ENCODE measurements at regions not wholly inside any gene's neighbourhood (a gene's known extent, or its start where the extent isn't known, plus 50 kb on each side); places are given as distances from the start of the nearest gene placed in this dataset.

- H3K27me3 Mint-ChIP-seq (ENCODE audit: low read depth) = no peaks in the 10 kb centered on the region
- no peaks in the 10 kb centered on the region for H3K9me3 Mint-ChIP-seq
- H3K4me3 Mint-ChIP-seq = no peak overlapping the region
- no peak for DNase-seq
- ATAC-seq = peak; percentile 53 to 56
- no peaks in the 10 kb centered on the region for H3K36me3 Mint-ChIP-seq (ENCODE audit: insufficient read depth)
- H3K4me1 Mint-ChIP-seq (ENCODE audit: low read depth) = peaks cover 32% of the 10 kb centered on the region
Observed at GRCh38 chr5:68423154-68423811, 207.7 kb downstream of the PIK3R1 start.

GRCh38 chr5:68424799-68425537 is 209.4 kb downstream of the PIK3R1 start:
- no peak overlapping the region for H3K4me3 Mint-ChIP-seq
- DNase-seq = peak; percentile 11

GRCh38 chr5:68426586-68426985 is 211.0 kb downstream of the PIK3R1 start:
- ATAC-seq (no peak), DNase-seq (no peak)
- no peaks in the 10 kb centered on the region for H3K27me3 Mint-ChIP-seq (ENCODE audit: low read depth)
- peaks cover 39% of the 10 kb centered on the region for H3K4me1 Mint-ChIP-seq (ENCODE audit: low read depth)
- H3K4me3 Mint-ChIP-seq = no peak overlapping the region
- no peaks in the 10 kb centered on the region for H3K9me3 Mint-ChIP-seq
- H3K36me3 Mint-ChIP-seq (ENCODE audit: insufficient read depth) = no peaks in the 10 kb centered on the region

More at GRCh38 chr5:68424799-68425537, 209.4 kb downstream of the PIK3R1 start:
- Mint-ChIP-seq H3K9me3 (no peaks in the 10 kb centered on the region), H3K4me1 (ENCODE audit: low read depth) (peaks cover 32% of the 10 kb centered on the region), H3K36me3 (ENCODE audit: insufficient read depth) (no peaks in the 10 kb centered on the region), H3K27me3 (ENCODE audit: low read depth) (no peaks in the 10 kb centered on the region)
- ATAC-seq = peak; percentile 91 to 96

GRCh38 chr5:68428231-68428811 is 212.8 kb downstream of the PIK3R1 start:
- Mint-ChIP-seq H3K4me1 (ENCODE audit: low read depth) (peaks cover 49% of the 10 kb centered on the region), H3K9me3 (no peaks in the 10 kb centered on the region), H3K27me3 (ENCODE audit: low read depth) (no peaks in the 10 kb centered on the region), H3K4me3 (no peak overlapping the region), H3K36me3 (ENCODE audit: insufficient read depth) (no peaks in the 10 kb centered on the region)
- no peak for ATAC-seq
- DNase-seq = no peak

- Mint-ChIP-seq H3K27me3 (ENCODE audit: low read depth) (no peaks in the 10 kb centered on the region), H3K4me3 (no peak overlapping the region), H3K36me3 (ENCODE audit: insufficient read depth) (no peaks in the 10 kb centered on the region), H3K4me1 (ENCODE audit: low read depth) (peaks cover 58% of the 10 kb centered on the region), H3K9me3 (no peaks in the 10 kb centered on the region)
- ATAC-seq = no peak
- no peak for DNase-seq
Observed at GRCh38 chr5:68429510-68429909, 214.0 kb downstream of the PIK3R1 start.

GRCh38 chr5:68430279-68430678 is 214.7 kb downstream of the PIK3R1 start:
- Mint-ChIP-seq H3K4me3 (no peak overlapping the region), H3K9me3 (no peaks in the 10 kb centered on the region), H3K36me3 (ENCODE audit: insufficient read depth) (no peaks in the 10 kb centered on the region), H3K4me1 (ENCODE audit: low read depth) (peaks cover 59% of the 10 kb centered on the region), H3K27me3 (ENCODE audit: low read depth) (no peaks in the 10 kb centered on the region)
- DNase-seq = no peak
- no peak for ATAC-seq

- ATAC-seq (no peak), DNase-seq (no peak)
- Mint-ChIP-seq H3K9me3 (no peaks in the 10 kb centered on the region), H3K4me3 (no peak overlapping the region), H3K4me1 (ENCODE audit: low read depth) (peaks cover 59% of the 10 kb centered on the region), H3K27me3 (ENCODE audit: low read depth) (no peaks in the 10 kb centered on the region), H3K36me3 (ENCODE audit: insufficient read depth) (no peaks in the 10 kb centered on the region)
Observed at GRCh38 chr5:68431186-68431585, 215.6 kb downstream of the PIK3R1 start.

GRCh38 chr5:68431601-68432337 is 216.2 kb downstream of the PIK3R1 start:
- Mint-ChIP-seq H3K4me3 (no peak overlapping the region), H3K4me1 (ENCODE audit: low read depth) (peaks cover 53% of the 10 kb centered on the region), H3K27me3 (ENCODE audit: low read depth) (no peaks in the 10 kb centered on the region), H3K36me3 (ENCODE audit: insufficient read depth) (no peaks in the 10 kb centered on the region), H3K9me3 (no peaks in the 10 kb centered on the region)
- no peak for ATAC-seq
- no peak for DNase-seq

GRCh38 chr5:68432682-68433081 is 217.1 kb downstream of the PIK3R1 start:
- no peaks in the 10 kb centered on the region for H3K27me3 Mint-ChIP-seq (ENCODE audit: low read depth)
- H3K4me3 Mint-ChIP-seq = no peak overlapping the region
- H3K36me3 Mint-ChIP-seq (ENCODE audit: insufficient read depth) = no peaks in the 10 kb centered on the region
- peaks cover 51% of the 10 kb centered on the region for H3K4me1 Mint-ChIP-seq (ENCODE audit: low read depth)
- DNase-seq (peak; percentile 24), ATAC-seq (no peak)
- H3K9me3 Mint-ChIP-seq = no peaks in the 10 kb centered on the region

- no peak for DNase-seq
- Mint-ChIP-seq H3K27me3 (ENCODE audit: low read depth) (no peaks in the 10 kb centered on the region), H3K9me3 (no peaks in the 10 kb centered on the region), H3K4me1 (ENCODE audit: low read depth) (peaks cover 51% of the 10 kb centered on the region), H3K36me3 (ENCODE audit: insufficient read depth) (no peaks in the 10 kb centered on the region), H3K4me3 (peak overlapping the region; percentile 60)
- no peak for ATAC-seq
Observed at GRCh38 chr5:68433526-68433922, 218.0 kb downstream of the PIK3R1 start.

- DNase-seq (peak; percentile 95), ATAC-seq (peak; percentile 96)
- H3K9me3 Mint-ChIP-seq = no peaks in the 10 kb centered on the region
- peaks cover 51% of the 10 kb centered on the region for H3K4me1 Mint-ChIP-seq (ENCODE audit: low read depth)
- peak overlapping the region; percentile 60 for H3K4me3 Mint-ChIP-seq
- no peaks in the 10 kb centered on the region for H3K27me3 Mint-ChIP-seq (ENCODE audit: low read depth)
- H3K36me3 Mint-ChIP-seq (ENCODE audit: insufficient read depth) = no peaks in the 10 kb centered on the region
Observed at GRCh38 chr5:68433923-68434879, 218.6 kb downstream of the PIK3R1 start.

GRCh38 chr5:68435611-68436010 is 220.1 kb downstream of the PIK3R1 start:
- H3K4me3 Mint-ChIP-seq = no peak overlapping the region
- H3K4me1 Mint-ChIP-seq (ENCODE audit: low read depth) = peaks cover 51% of the 10 kb centered on the region
- DNase-seq (no peak), ATAC-seq (no peak)
- H3K9me3 Mint-ChIP-seq = no peaks in the 10 kb centered on the region
- H3K36me3 Mint-ChIP-seq (ENCODE audit: insufficient read depth) = no peaks in the 10 kb centered on the region
- H3K27me3 Mint-ChIP-seq (ENCODE audit: low read depth) = peaks cover 2% of the 10 kb centered on the region

- ATAC-seq (no peak), DNase-seq (no peak)
- Mint-ChIP-seq H3K4me3 (no peak overlapping the region), H3K4me1 (ENCODE audit: low read depth) (peaks cover 50% of the 10 kb centered on the region), H3K36me3 (ENCODE audit: insufficient read depth) (no peaks in the 10 kb centered on the region), H3K9me3 (no peaks in the 10 kb centered on the region), H3K27me3 (ENCODE audit: low read depth) (peaks cover 2% of the 10 kb centered on the region)
Observed at GRCh38 chr5:68436686-68437520, 221.3 kb downstream of the PIK3R1 start.
